ENCODE measurements at regions not wholly inside any gene's neighbourhood (a gene's known extent, or its start where the extent isn't known, plus 50 kb on each side); places are given as distances from the start of the nearest gene placed in this dataset.
A peak's percentile ranks its signal among the peaks of the same experiment; 100 is the strongest.
"Not testable (repeated sequence)": the region's sequence is repeated elsewhere in the genome, so short reads cannot be mapped to it uniquely, and the experiment has no call there.

- H3K9me3 Mint-ChIP-seq (ENCODE audit: low read depth), result peaks cover 3% of the 10 kb centered on the region
- POLR2A ChIA-PET, result interaction anchor here (0.5 kb wide), 1 partner anchor 324 kb away, joined by 4 read pairs; no protein-coding TSS in a partner anchor
- H3K4me1 Mint-ChIP-seq, result no peaks in the 10 kb centered on the region
- intact Hi-C loops (cut with DNase I, micrococcal nuclease), result no loop called here
- peaks cover 8% of the 10 kb centered on the region for H3K27me3 Mint-ChIP-seq
- ATAC-seq, result no peak
- CTCF ChIA-PET, result no interaction called here
- H3K36me3 Mint-ChIP-seq (ENCODE audit: low read depth), result no peaks in the 10 kb centered on the region
- no peak overlapping the region for H3K4me3 Mint-ChIP-seq
- no peak overlapping the region for H3K27ac Mint-ChIP-seq
- DNase-seq, result no peak
Observed at GRCh38 chr7:17564678-17565212, 266.3 kb downstream of the AHR start.

DNA sequence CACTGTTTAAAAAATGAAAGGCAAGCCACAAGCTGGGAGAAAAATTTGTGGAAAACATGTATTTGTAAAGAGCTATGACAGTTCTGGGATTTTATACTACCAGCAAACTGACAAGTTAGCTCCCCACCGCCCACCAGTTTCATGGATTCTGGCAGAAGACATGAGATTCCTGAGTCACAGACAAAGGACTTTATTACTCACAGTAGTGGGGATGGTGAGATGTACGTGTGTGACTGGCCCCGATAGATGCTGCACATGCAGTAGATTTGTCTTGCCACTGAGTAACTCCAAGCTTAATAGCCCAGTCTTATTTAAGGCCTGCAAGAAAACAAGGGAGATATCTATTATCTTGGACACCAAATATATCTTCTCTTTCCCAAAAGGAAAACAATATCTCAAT lies 281.7 kb downstream of the AHR start:
- H3K36me3 Mint-ChIP-seq (ENCODE audit: low read depth), result no peaks in the 10 kb centered on the region
- H3K27me3 Mint-ChIP-seq, result no peaks in the 10 kb centered on the region
- H3K9me3 Mint-ChIP-seq (ENCODE audit: low read depth), result peaks cover 9% of the 10 kb centered on the region
- H3K4me1 Mint-ChIP-seq, result no peaks in the 10 kb centered on the region
- intact Hi-C loops (cut with DNase I, micrococcal nuclease), result no loop called here
- ChIA-PET CTCF (no interaction called here), POLR2A (no interaction called here)
- peak; percentile 13 for DNase-seq
- no peak overlapping the region for H3K4me3 Mint-ChIP-seq
- ATAC-seq, result no peak
- no peak overlapping the region for H3K27ac Mint-ChIP-seq

DNA sequence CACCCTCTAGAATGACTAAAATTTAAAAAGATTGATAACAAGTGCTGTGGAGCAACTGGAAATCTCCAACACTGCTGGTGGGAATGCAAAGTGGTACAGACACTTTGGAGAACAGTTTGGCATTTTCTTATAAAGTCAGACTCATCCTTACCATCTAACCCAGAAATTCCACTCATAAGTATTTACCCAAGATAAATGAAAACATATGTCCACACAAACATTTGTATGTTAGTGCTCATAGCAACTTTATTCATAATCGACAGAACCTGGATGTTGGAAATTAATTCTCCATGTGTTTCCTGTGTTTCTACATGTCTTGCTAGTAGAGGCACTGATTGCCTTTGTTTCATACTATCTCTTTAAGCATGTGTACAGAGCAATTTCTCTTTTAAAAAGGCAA lies 282.4 kb downstream of the AHR start:
- Mint-ChIP-seq H3K4me1 (no peaks in the 10 kb centered on the region), H3K36me3 (ENCODE audit: low read depth) (no peaks in the 10 kb centered on the region), H3K4me3 (no peak overlapping the region), H3K27ac (no peak overlapping the region), H3K9me3 (ENCODE audit: low read depth) (peaks cover 9% of the 10 kb centered on the region), H3K27me3 (no peaks in the 10 kb centered on the region)
- ChIA-PET POLR2A (no interaction called here), CTCF (no interaction called here)
- DNase-seq, result no peak
- intact Hi-C loops (cut with DNase I, micrococcal nuclease), result no loop called here
- no peak for ATAC-seq

DNA sequence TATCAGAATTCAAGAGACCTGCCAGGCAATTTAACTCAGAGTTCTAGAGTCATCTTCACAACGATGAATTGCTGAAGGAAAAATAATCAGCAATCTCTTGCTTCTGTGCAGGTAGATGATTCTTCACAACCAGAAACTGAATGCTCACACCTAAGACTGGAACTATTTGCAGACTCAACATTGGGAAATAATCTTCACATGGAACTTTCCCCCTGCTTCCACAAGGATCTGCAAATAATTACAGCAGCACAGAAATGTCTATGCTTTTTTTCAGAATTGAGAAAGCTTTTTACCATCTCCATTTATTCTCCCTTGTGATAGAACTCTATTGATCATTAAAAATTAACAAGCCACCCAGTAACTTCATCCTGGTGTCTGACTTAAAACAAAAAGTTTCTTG lies 282.8 kb downstream of the AHR start:
- Mint-ChIP-seq H3K36me3 (ENCODE audit: low read depth) (no peaks in the 10 kb centered on the region), H3K27ac (no peak overlapping the region), H3K4me3 (no peak overlapping the region), H3K4me1 (no peaks in the 10 kb centered on the region), H3K27me3 (no peaks in the 10 kb centered on the region), H3K9me3 (ENCODE audit: low read depth) (peaks cover 9% of the 10 kb centered on the region)
- ChIA-PET CTCF (no interaction called here), POLR2A (no interaction called here)
- intact Hi-C loops (cut with DNase I, micrococcal nuclease), result no loop called here
- DNase-seq, result no peak
- ATAC-seq, result no peak

DNA sequence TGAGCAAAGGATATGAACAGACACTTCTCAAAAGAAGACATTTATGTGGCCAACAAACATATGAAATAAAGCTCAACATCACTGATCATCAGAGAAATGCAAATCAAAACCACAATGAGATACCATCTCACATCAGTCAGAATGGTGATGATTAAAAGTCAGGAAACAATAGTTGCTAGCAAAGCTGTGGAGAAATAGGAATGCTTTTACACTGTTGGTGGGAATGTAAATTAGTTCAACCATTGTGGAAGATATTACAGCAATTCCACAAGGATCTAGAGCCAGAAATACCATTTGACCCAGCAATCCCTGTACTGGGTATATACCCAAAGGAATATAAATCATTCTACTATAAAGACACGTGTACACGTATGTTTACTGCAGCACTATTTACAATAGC lies 284.2 kb downstream of the AHR start:
- DNase-seq; H3K4me1 Mint-ChIP-seq; CTCF ChIA-PET; H3K36me3 Mint-ChIP-seq (ENCODE audit: low read depth); ATAC-seq; intact Hi-C loops (cut with DNase I, micrococcal nuclease); H3K9me3 Mint-ChIP-seq (ENCODE audit: low read depth); H3K27ac Mint-ChIP-seq; H3K27me3 Mint-ChIP-seq; H3K4me3 Mint-ChIP-seq: not testable (repeated sequence)
- POLR2A ChIA-PET, result interaction anchor here (0.7 kb wide), 1 partner anchor 41 kb away, joined by 5 read pairs; no protein-coding TSS in a partner anchor

DNA sequence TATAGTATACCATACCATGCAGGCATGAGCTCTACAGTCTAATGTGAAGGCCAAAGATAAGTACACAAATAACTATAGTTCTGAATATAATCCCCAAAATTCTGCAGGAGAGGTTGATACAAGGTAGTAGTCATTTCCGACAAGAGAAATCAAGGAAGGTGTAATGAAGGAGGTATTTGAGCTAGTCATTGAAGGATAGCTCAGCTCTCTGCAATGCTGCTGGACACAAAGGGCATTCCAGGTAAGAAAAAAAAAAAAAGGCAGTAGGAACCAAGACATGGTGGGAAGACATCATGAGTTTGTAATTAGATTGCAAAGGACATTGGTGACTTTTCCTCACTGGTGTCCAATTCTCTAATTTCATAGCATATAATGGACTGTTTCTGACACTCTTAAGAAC lies 285.3 kb downstream of the AHR start:
- no peaks in the 10 kb centered on the region for H3K36me3 Mint-ChIP-seq (ENCODE audit: low read depth)
- H3K9me3 Mint-ChIP-seq (ENCODE audit: low read depth), result no peaks in the 10 kb centered on the region
- DNase-seq (no peak), ATAC-seq (no peak)
- POLR2A ChIA-PET, result no interaction called here
- no peak overlapping the region for H3K27ac Mint-ChIP-seq
- H3K4me1 Mint-ChIP-seq, result no peaks in the 10 kb centered on the region
- CTCF ChIA-PET, result interaction anchor here (0.7 to 1.0 kb wide), 2 partner anchors 8 to 290 kb away, joined by 3 to 5 read pairs; no protein-coding TSS in a partner anchor
- H3K27me3 Mint-ChIP-seq, result no peaks in the 10 kb centered on the region
- no peak overlapping the region for H3K4me3 Mint-ChIP-seq
- intact Hi-C loops (cut with DNase I, micrococcal nuclease), result no loop called here

DNA sequence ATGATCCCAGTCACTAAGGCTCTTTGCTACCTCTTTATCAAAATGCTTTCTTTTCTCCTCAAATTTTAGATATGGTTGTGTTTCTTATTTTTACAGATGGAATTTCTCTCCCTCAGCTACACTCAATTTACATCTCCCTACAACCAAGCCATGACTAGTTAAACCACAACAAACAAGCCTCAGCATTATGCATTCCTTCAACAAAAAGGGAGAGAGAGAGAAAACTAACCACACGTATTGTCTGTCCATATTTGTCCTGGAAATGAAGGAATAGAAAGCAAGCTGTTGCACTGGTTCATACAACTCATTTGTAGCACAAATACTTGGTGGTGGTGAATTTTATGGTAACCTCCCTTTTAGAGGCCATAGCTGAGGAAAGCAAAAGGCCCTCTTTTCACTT lies 286.4 kb downstream of the AHR start:
- ChIA-PET POLR2A (no interaction called here), CTCF (no interaction called here)
- no peaks in the 10 kb centered on the region for H3K36me3 Mint-ChIP-seq (ENCODE audit: low read depth)
- DNase-seq (no peak), ATAC-seq (no peak)
- H3K9me3 Mint-ChIP-seq (ENCODE audit: low read depth), result no peaks in the 10 kb centered on the region
- no peaks in the 10 kb centered on the region for H3K4me1 Mint-ChIP-seq
- no peaks in the 10 kb centered on the region for H3K27me3 Mint-ChIP-seq
- no peak overlapping the region for H3K27ac Mint-ChIP-seq
- no peak overlapping the region for H3K4me3 Mint-ChIP-seq
- intact Hi-C loops (cut with DNase I, micrococcal nuclease), result no loop called here

DNA sequence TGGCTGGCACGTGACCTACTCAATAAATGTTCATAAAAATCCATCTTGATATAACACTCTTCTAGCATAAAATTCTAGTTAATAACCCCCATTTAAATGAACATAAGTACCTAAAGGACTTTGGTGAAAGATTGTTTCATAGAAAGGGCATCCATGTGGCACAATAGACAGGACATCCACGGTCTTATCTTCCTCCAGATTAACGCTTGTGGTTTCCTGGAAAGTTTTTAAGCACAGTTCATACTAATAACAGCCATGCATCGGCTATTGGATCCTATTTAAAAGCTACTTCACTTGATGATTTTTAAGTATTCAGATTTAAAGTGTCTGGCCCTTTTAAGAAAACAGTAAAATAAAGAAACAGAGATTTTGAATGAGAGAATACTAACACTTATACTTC lies 288.3 kb downstream of the AHR start:
- Mint-ChIP-seq H3K9me3 (ENCODE audit: low read depth) (no peaks in the 10 kb centered on the region), H3K4me3 (no peak overlapping the region), H3K4me1 (no peaks in the 10 kb centered on the region), H3K27me3 (no peaks in the 10 kb centered on the region), H3K27ac (no peak overlapping the region), H3K36me3 (ENCODE audit: low read depth) (no peaks in the 10 kb centered on the region)
- CTCF ChIA-PET, result no interaction called here
- no peak for ATAC-seq
- POLR2A ChIA-PET, result no interaction called here
- DNase-seq, result no peak
- intact Hi-C loops (cut with DNase I, micrococcal nuclease), result no loop called here

DNA sequence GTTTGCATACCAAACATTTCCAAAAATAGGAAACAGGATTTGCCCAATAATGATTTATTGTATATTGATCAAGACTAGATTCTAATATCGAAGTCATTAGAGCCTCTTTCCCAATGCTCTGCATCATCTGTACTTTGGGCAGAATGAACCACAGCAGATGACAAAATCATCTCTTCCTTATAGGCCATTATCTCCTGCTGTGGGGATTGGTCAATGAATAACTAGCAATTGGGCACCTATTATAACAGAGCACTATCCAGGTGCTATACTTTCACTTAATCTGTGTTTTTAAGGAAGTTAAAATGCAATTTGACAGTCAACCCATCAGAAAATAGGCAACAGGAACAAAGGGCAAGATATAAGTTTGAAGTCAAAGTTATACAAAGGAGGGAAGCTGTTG lies 290.3 kb downstream of the AHR start:
- H3K9me3 Mint-ChIP-seq (ENCODE audit: low read depth), result no peaks in the 10 kb centered on the region
- H3K4me1 Mint-ChIP-seq, result no peaks in the 10 kb centered on the region
- DNase-seq (no peak), ATAC-seq (no peak)
- H3K4me3 Mint-ChIP-seq, result no peak overlapping the region
- CTCF ChIA-PET, result no interaction called here
- no peaks in the 10 kb centered on the region for H3K27me3 Mint-ChIP-seq
- H3K27ac Mint-ChIP-seq, result no peak overlapping the region
- intact Hi-C loops (cut with DNase I, micrococcal nuclease), result no loop called here
- H3K36me3 Mint-ChIP-seq (ENCODE audit: low read depth), result no peaks in the 10 kb centered on the region
- POLR2A ChIA-PET, result no interaction called here

GRCh38 chr7:17589671-17590070 lies 291.2 kb downstream of the AHR start:
- Mint-ChIP-seq H3K36me3 (ENCODE audit: low read depth) (no peaks in the 10 kb centered on the region), H3K9me3 (ENCODE audit: low read depth) (no peaks in the 10 kb centered on the region), H3K27me3 (no peaks in the 10 kb centered on the region), H3K4me1 (no peaks in the 10 kb centered on the region), H3K27ac (no peak overlapping the region), H3K4me3 (no peak overlapping the region)
- ATAC-seq (no peak), DNase-seq (no peak)
- ChIA-PET CTCF (interaction anchor here (0.6 to 0.7 kb wide), 2 partner anchors 60 to 607 kb away, joined by 3 read pairs; no protein-coding TSS in a partner anchor), POLR2A (no interaction called here)
- intact Hi-C loops (cut with DNase I, micrococcal nuclease), result no loop called here

DNA sequence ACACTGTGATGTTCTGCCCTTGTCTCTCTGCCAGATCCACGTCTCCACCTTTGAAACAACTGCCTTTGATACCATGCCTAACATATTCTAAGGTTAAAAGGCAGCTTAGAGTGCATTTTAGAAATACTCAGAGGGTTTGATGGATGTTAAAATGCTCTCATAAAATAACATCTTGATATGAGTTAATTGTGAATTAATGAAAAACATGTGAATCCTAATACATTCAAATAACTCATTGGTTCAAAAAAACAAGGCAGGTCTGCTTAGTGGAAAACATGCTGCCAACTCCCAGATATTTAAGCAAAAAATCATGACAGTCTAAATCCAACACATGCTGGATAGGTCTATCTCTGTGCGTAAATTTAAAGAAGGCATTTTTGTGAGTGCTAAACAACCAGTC lies 291.8 kb downstream of the AHR start:
- CTCF ChIA-PET, result interaction anchor here (0.6 kb wide), 1 partner anchor 60 kb away, joined by 3 read pairs; no protein-coding TSS in a partner anchor
- no peak overlapping the region for H3K4me3 Mint-ChIP-seq
- no peak overlapping the region for H3K27ac Mint-ChIP-seq
- intact Hi-C loops (cut with DNase I, micrococcal nuclease), result no loop called here
- DNase-seq (no peak), ATAC-seq (no peak)
- POLR2A ChIA-PET, result no interaction called here
- no peaks in the 10 kb centered on the region for H3K36me3 Mint-ChIP-seq (ENCODE audit: low read depth)
- no peaks in the 10 kb centered on the region for H3K27me3 Mint-ChIP-seq
- H3K4me1 Mint-ChIP-seq, result no peaks in the 10 kb centered on the region
- H3K9me3 Mint-ChIP-seq (ENCODE audit: low read depth), result no peaks in the 10 kb centered on the region

DNA sequence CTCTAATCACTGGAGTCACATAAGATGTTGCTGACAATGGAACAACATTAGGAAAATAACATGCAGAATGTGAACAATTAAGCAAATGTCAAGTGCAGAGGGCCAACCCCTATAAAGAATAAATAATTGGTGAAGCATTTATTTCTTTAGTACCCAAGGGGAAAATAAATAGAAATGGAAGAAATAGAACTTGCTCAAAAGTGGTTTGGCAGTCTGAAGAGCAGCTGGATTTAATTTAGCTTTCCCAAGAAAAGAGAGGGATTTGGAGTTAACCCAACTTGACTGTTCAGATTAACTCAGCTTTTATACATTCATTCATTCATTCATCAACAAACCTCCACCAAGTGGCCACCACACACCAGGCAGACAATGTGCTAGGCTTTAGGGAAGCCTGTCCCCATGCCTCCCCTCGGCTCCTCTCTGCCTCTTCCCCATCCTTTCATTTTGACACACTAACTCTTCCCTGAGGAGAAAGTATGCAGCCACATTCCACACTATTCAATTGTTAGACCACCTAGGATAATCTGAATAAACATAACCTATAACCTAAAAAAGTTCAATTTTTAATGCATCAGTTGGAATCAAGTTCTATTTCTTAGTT lies 295.5 kb downstream of the AHR start:
- H3K27ac Mint-ChIP-seq, result no peak overlapping the region
- no peak overlapping the region for H3K4me3 Mint-ChIP-seq
- H3K36me3 Mint-ChIP-seq (ENCODE audit: low read depth), result no peaks in the 10 kb centered on the region
- POLR2A ChIA-PET, result no interaction called here
- no peaks in the 10 kb centered on the region for H3K9me3 Mint-ChIP-seq (ENCODE audit: low read depth)
- DNase-seq, result no peak
- H3K27me3 Mint-ChIP-seq, result no peaks in the 10 kb centered on the region
- intact Hi-C loops (cut with DNase I, micrococcal nuclease), result no loop called here
- no peaks in the 10 kb centered on the region for H3K4me1 Mint-ChIP-seq
- CTCF ChIA-PET, result no interaction called here
- no peak for ATAC-seq

DNA sequence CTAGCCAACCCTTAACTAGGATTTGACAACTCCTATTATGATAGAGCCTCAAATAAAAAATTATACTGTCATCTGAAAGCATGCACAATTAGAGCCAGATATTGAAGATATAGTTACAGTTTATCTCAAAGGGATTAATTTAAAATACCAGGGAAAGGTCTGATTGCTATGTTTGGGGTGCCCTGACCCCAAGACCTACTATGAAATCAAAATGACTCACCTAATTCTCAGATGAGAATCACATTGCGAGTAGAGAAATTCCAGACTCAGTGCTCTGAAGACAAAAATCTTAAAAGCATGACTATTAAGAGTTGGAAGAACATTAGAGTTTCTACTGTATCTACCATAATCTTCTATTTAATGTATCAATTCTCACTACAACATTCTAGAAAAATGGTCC lies 297.1 kb downstream of the AHR start:
- ChIA-PET CTCF (no interaction called here), POLR2A (no interaction called here)
- Mint-ChIP-seq H3K9me3 (ENCODE audit: low read depth) (no peaks in the 10 kb centered on the region), H3K4me3 (no peak overlapping the region), H3K27me3 (peaks cover 2% of the 10 kb centered on the region), H3K36me3 (ENCODE audit: low read depth) (no peaks in the 10 kb centered on the region), H3K27ac (no peak overlapping the region), H3K4me1 (no peaks in the 10 kb centered on the region)
- ATAC-seq (no peak), DNase-seq (no peak)
- intact Hi-C loops (cut with DNase I, micrococcal nuclease), result no loop called here
